Hypothalamus (tissue), 51 donors: ENCODE measurements at regions not wholly inside any gene's neighbourhood (a gene's known extent, or its start where the extent isn't known, plus 50 kb on each side); places are given as distances from the start of the nearest gene placed in this dataset.

Source experiments
- DNase-seq, 51 donors: peaks; one replicate each; lab custom pipeline; 2025; lab: John Stamatoyannopoulos, UW

DNA sequence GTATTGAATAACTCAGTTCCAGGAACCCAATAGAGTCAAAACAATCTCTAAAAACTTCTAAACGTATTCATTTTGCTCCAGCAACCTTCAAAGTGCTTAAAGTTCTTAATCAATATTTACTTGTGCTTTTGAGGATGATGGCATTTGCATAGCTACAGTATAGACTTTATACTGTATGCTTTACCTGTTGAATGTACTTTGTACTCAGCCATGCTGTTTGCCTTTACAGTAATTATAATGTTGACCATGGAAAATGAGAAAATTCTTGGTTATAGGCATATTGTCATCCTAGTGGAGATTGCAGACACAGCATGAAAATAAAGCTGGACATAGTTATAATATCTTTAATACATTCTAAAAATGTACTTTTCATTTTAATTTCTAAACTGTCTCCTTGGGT lies 762.7 kb upstream of the PHF14 start:
- no peak for DNase-seq

DNA sequence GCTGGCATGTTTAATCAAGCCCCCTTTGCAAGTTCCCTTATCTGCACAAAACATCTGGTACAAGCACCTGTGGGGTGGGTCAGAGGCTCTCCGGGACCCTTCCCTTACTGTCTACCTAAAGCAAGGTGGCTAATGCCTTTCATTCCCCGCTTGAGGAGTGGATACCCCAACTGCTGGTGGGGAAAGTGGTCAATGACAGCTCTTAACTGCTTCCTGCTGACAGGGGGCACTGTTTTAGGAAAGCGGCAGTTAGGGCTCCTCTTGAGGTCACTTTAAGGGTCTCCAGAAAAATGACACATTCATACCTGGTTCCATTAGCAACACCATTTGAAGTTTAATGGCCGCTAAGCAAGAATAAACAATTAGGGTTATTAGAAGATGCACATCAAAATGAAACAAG lies 761.8 kb upstream of the PHF14 start:
- no peak for DNase-seq

DNA sequence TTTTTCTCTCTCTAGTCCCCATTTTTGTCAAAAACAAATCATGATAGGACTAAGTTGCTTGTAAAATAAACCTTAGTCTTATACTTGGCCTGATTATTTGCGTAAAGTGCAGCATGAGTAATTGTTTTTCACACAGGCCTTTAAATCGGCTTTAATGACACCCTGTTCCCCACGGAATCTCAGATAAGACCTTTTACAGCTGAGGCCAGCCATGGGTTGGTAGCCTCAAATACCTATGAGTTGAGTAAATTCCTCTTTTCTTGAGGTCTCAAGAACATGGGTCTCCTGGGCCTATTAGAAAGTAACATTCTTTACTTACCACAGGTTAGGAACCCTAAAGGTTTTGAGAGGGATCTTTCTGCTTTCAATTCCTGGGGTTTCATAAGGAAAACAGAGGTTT lies 761.0 kb upstream of the PHF14 start:
- DNase-seq: no peak

DNA sequence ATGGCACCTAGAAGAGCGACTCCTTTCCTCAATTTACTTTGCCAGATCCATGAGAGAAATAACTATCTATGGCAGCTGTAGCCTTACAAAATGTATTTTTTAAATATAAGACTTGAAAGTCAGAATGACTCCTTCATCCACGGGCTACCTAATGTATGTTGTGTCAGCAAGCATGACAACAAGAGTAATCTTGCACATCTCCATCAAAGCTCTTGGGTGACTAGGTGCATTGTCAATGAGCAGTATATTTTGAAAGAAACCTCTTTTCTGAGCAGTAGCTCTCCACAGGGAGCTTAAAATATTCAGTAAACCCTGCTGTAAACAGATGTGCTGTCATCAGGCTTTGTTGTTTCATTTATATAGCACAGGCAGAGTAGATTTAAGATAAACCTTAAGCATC lies 757.2 kb upstream of the PHF14 start:
- no peak for DNase-seq

DNA sequence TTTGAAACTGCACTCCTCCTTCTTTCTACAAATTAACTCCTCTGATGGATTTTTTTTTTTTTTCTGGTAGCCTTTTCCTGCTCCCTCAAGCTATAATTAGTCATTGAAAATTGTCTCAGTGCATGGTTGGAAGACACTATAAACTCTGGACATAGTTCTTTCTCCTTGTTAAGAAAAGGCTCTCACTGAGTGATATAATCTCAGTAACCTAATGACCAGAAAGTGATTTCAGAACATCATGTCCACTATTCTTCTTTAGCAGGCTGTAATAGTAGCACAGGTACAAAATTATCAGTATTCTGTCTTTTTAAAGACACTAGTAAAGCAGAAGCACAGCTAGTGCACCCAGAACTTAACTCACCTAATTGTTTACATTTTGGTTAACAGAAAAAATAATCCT lies 752.6 kb upstream of the PHF14 start:
- no peak for DNase-seq

DNA sequence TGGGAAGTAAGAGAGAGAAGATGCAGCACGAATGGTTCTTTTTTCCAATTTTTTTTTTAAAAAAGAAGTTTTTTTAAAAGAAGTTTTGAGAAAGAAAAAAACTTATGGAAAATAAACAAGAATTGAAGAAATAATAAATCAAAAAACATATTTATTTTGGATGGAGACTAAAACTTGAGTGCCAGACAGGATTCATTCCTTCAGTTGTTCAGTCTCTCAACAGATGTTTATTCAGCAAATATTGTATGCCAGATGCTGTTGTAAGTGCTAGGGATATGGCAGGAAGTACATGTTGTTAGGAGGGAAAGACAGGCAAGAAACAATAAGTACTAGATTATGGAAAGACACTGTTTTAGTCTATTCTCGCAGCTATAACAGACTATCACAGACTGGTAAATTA lies 750.7 kb upstream of the PHF14 start:
- no peak for DNase-seq

DNA sequence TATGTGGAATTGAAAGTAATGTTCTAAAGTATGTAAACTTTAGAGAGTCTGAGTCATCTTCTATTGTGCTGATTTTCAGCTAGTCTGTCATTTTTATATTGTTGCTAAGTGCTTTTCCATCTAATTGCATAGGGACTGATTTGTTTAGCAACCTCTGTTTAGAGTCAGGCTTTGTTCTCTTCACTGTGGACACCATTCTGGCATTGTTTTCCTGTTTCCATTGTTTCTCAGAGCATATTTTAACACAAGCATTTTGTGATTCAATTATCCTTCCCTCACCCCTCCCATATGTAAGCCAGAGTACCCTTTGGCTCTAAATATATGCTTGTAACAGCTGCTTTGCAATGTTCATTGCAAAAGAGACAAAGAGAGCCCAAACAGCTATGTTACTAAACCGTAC lies 748.4 kb upstream of the PHF14 start:
- DNase-seq: no peak

DNA sequence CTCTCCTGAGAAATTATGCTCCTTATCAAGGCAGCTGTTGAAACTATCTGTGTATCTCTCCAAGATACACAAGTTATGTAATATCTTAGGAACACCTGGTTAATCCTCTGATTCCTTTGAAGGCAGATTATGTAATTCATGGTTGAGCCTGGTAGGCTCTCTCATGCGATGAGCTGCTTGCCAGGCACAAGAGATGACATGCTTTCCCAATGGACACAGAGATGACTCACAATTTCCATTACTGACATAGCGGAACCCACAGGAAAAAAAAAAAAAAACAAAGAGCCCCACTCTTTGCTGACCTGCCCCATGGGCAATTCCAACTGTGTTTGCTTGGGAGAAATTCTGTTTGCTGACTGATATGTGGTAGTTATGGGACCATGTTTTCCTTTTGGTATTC lies 736.4 kb upstream of the PHF14 start:
- DNase-seq: no peak

DNA sequence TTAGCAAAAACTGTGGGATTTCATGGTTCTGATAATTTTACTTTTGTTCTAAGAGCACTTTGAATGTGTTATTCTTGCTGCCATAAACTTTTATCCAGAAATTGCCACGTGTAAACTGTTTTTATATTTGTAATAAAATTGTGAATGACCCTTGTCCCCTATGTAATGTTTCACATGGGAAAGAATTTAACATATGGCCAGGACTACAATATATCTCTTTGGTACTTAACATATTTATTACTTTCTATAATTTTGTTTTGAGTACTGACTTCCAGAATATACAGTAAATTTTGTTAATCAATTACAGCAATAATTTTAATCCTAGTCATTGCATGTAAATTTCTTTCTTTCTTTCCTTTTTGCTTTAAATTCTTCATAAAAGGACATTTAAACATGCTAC lies 735.0 kb upstream of the PHF14 start:
- DNase-seq: no peak

DNA sequence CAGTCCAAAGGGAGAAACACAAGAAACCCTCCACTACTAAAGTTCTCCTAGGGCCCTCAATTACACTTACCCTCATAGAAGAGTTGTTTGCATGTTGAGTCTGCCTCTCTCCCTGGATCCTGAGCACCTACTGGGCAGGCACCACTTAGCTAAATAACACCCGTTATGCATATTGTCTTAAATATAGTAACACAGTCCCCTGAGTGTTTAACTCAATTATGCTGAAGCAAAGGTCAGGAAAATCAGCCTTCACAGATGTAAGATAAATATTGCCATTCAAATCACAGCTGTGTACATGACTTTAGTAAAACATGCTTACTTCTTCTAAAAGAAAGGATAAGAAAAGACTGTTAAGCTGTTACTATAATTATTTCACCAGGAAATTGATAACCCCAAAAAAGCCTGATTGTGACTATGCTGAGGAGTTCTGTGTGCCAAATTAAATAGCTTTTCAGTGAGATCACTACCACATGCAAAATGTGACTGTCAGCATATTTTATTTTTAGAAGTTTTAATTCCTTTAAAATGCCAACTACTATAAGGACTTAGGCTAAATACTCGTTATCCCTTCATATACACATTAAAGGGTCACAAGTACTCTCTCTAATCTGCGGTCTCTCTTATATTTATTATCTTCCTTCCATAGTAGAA lies 733.9 kb upstream of the PHF14 start:
- no peak for DNase-seq

DNA sequence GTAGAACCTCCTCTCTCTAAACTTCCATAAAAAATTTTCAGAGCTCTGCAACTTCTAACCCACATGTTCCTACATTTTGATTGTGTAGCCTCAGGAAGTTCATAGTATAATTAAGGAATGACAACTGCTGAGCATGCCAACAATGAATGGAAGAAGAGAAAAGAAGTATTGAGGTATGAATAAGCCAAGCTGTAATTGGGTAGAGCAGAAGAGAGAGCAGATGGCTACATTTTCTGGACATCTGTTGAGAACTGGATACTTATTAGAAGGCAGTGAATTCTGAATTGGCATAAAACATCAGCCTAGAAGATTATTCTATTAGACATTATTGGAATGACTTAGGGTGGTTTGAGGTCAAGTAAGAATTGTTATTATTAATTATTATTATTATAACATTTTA lies 728.3 kb upstream of the PHF14 start:
- no peak for DNase-seq

DNA sequence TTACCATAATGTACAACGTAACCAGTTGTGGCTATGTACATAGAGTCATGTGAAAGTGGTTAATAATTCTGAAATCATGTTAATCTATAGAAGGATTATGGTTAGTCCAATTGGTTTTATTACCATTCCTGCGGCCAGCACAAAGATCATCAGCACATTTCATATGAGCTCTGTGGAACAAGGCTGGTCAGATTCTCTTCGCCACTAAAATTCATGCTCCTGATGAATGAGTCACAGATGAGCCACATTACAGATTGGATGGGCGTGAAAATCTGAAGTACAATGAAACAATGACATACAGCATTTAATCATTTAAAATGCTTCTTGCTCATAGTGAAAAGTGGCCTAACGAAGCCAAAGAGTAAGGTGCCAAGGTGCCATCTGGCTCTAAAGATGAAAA lies 716.2 kb upstream of the PHF14 start:
- no peak for DNase-seq

DNA sequence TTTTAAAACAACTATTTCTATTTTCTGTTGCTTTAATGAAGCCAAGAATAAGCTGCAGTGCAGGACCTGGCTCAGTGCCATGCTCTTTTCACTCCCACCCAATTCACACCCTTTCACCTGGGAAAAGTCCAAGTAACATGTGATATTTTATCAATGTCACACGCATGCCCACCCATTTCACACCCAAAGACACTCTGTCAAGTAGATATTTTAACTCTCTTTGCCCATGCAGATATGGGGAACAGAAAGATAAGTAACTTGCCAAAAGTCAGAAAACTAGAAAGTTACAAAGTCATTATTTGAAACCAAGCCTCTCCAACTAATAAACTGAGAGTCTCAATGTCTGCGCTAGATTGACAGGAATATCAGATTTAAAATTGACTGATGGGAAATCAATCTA lies 706.7 kb upstream of the PHF14 start:
- no peak for DNase-seq

DNA sequence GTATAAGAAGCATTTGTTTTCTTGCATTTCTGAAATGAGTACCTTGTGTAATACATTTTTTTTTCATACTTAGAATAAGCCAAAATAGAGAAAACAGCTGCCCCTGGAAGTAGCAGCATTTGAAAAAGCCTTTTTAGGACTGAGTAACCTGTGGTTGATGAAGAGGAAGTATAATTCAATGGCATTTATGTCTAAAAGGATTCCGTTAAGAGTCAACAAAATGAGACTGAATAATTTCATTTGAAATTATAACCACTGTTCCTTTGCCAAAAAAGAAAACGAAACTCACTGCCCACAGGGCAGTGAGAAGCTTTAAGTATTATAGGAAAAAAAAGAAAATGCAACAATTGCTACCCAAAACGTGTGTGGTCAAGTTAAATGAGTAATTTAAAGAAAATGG lies 705.6 kb upstream of the PHF14 start:
- DNase-seq: no peak

DNA sequence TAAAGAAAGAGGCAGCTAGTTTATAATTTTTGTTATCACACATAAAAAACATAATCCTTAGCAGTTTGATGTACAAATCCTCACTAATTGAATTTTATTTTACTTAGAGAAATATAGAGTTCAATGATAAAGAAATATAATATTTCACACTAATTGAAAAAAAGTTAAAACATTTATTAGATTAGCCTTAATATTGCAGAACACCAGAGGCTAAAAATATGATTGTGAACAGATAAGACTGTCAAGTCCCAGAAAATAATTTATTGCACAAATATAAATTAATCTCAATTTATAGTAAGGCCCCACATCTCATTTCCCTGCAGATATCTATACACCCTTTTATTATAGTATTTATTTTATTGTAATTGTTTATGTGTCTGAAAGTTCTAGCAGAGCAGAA lies 690.8 kb upstream of the PHF14 start:
- no peak for DNase-seq

DNA sequence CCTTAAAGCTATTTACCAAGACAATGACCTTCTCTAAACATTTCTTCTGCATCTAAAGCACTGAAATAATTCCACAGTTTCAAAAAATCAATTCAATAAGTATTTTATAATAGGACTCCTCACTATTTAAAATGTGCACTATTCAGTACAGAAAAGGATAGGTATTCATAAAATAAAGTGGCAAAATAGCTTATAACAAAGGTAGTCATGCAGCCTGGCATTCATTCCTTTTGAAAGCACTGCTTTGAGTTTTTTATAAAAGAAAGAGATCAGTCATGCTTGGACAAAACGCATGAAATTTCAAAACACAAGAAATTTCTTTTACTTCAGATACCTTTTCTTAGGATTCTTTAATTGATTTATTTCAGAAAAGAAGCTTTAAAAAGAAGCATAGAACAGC lies 689.7 kb upstream of the PHF14 start:
- DNase-seq: no peak

DNA sequence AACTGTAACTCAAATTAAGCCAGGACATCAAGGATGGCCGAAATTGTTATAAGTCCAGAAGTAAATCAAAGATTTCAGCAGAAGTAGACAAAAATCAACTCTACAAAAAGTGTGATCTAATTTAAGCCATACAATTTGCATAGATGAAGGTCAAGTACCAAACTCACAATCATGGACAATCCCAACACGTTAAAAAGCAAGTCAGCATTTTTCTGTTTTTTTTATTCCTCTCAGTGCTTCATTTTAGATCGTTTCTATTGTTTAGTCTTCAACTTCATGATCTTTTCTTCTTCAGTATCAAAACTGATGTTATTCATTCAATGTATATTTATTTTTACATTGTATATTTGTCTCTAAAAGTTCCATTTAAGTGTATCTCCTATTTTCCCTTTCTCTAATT lies 674.3 kb upstream of the PHF14 start:
- DNase-seq: no peak

DNA sequence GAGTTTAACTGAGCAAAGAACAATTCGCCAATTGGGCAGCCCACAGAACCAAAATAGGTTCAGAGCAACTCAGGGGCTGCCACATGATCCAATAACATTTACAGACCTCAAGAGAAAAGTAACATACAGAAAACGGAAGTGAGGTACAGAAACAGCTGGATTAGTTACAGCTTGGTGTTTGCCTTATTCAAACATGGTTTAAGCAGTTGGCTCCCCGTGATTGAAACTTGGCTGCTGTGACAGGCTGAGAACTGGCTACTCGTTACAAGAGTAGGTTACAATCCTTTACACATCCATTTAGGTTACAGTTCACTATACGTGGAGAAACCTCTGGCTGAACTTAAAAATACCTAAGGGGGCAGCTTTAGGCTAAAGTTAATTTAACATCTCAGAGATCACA lies 673.1 kb upstream of the PHF14 start:
- no peak for DNase-seq

DNA sequence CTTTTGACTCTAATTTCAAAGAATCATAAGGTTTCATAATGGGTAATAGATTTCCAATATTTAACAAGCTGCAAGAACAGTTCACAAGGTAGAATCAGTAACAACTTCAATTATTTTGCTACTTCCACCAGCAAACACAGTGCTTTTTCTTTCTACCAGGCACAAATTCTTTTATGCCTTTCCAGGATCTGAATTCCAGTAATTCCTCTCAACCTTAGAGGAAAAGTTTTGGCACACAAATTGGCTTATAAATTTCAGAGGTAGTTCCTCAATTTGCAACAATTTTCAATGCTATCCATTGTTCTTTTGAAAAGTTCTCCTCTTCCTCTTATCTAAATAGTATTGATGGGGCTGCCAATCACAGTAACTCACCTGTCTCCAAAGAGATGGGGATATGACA lies 665.4 kb upstream of the PHF14 start:
- no peak for DNase-seq

DNA sequence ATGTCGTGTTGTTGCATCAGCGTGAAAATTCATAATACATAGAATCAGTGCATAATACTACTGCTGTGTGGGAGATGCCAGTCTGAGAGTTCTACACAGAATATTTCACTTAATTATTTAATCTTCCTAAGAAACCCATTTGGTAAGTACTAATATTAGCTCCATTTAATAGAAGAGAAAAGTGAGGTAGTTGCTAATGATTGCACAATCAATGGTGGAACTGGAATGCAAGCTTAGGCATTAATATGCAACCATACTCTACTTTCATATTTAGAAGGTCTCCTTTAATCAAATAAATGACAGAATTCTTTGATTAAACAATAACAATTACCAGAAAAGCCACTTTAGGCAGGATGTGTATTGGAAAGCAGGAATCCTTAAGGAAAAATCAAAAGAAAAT lies 660.7 kb upstream of the PHF14 start:
- no peak for DNase-seq

DNA sequence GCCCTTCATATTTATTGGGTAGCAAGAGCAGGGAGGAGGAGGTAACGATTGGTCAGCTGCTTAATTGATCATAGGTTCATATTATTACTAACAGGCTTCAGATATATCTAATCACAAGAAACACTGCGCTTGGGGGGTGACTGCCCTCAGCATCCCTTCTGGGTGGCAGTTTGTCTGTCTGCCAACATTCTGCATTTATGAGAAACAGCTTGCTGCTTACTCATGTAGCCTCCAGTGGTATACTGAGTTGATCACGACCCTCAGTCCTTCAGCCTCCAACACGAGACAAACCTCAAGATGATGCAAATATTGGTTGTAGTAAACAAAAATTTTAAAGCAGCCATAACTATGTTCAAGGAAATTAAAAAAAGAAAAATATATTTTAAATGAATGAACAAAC lies 657.8 kb upstream of the PHF14 start:
- DNase-seq: no peak

DNA sequence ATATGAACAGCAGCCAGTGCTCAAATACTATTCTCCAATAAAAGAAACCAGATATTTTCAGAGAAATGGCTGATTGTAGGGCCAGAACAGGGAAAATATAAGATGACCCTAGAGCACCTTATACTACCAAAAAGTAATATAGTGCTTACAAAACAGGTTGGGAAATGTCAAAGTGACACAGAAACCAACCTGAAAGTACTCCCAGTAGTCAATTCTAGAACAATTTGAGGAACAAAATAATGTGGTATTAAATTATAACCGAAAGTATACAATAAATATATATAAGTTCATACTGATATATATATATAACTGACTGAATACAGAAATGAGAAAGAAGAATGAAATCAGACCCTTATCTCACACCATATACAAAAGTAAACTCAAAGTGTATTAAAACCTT lies 657.2 kb upstream of the PHF14 start:
- no peak for DNase-seq

DNA sequence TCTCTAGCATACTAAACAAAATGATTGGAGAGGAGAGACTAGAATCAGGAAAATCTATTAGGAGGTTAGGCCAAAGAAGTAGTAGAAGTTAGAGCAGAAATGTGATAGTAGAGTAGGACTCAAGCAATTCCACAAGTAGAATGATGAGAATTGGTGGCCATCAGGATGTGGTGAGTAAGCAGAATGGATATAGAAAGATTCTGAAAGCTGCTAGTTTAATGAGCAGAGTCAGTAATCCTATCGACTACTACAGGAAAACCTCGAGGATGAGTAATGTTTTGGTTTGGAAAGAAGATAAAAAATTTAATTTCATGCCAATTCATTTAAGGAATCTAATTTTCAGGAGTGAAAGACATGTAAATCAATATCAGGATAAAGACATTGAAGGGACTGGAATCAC lies 648.3 kb upstream of the PHF14 start:
- DNase-seq: no peak

DNA sequence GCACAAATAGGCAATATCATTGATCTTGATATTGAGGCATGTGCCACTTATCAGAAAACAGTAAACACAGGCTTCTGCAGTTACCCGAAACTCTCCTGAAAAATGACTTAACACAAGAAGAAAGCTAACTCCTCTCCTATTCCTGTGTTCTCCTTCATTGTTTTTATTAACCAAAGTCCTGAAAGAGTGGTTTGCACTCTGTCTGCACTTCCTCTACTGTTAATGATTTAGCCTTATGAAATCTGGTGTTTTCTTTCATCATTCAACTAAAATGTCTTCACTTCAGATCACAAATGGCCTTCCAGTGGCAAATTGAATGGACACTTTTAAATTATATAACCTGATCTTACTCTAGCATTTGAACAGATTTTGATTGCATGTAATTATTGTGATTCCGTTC lies 630.6 kb upstream of the PHF14 start:
- no peak for DNase-seq
